Central memory CD4-positive, alpha-beta T cell (primary cell): ENCODE measurements at regions not wholly inside any gene's neighbourhood (a gene's known extent, or its start where the extent isn't known, plus 50 kb on each side); places are given as distances from the start of the nearest gene placed in this dataset.
"Not testable (repeated sequence)": the region's sequence is repeated elsewhere in the genome, so short reads cannot be mapped to it uniquely, and the experiment has no call there.

Source experiments
- DNase-seq: peaks from one replicate; pipeline ENCODE4 v3.0.0; 2022

DNA sequence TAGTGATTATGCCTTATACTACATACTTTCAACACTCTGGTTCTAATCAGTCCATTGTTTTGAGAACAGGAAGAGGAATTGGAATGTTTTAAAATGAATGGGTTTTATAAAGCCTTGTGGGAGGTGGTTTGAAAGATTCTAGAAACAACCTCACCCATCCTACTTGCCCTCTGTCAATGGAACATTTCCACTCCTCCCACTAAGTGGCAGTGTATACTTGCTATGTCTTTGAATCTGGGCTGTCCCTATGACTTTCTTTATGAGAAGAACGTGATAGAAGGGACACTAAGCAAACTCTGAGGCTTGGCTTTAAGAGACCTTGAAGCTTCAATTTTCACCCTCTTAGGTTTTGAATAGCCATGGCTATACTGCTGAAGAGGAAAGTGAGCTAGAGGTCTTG lies 611.2 kb downstream of the PPP4R3C start:
- no peak for DNase-seq

DNA sequence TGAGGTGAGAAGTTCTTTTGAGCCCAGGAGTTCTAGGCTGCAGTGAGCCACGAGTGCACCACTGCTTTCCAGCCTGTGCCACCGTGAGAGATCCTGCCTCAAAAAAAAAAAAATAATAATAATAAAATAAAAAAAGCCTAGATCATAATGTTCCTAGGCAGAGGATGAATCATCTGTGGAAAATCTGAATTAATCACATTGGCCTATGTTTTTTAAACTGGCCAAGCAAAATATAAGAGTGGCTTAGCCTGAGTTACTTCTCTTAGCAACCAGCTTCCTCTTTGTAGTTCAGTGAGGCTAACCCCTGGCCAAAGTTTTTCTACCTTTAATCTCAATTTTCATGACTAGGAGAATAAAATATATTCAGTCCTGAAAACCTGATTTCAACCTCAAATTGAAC lies 614.6 kb downstream of the PPP4R3C start:
- no peak for DNase-seq

DNA sequence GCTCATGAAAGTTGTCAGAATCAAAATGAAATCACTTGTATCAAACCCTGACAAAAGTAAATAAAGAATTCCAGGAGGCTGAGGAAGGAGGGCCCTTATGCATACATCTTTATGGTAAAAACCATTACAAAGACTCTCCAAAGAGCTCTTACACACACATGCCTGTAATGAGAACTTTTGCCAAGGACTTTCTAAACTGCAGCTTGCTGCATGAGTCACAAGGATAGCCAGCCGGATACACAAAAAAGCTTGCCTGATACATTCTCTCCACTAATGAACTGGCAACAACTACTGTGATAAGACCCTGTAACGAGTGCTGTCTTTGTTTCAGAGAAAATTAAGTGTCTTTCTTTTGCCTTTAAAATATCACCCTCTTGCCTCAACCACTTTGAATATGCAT lies 618.1 kb downstream of the PPP4R3C start:
- no peak for DNase-seq

DNA sequence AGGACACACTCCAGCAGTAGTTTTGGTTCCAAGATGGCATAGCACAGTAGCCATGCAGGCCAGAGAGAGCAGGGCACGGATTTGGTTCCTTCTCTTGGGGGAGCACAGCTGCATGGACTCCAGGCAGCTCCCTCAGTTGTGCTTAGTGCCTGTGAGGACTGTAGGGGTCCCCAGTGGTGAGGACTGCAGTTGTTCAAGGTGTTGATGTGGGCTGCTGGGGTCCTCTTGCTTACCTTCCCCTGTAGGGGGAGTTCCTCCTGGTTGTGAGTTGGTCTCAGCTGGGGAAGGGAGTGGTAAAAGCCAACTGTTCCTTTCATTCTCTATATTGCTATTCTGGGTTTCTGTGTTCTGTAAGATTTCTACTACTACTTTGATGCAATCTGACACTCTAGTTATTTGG lies 606.5 kb downstream of the MAGEB5 start:
- no peak for DNase-seq

DNA sequence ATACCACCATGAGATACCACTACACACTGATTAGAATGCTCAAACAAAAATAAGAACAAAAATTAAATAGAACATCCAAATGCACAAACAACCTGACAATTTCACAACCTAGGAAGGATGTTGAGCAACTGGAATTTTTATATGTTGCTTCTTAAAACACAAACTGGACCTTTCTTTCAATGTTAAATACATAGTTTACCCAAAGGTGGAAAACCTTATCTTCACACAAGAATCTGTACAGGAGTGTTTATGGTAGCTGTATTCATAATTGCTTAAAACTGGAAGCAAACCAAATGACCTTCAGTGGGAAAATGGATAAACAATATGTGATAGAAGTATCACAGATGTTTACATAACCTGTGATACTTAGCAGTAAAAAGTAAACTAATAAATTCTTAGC lies 573.8 kb downstream of the MAGEB5 start:
- DNase-seq: no peak

- DNase-seq: no peak
Measured at GRCh38 chrX:26788402-26788998, 572.5 kb downstream of the MAGEB5 start.

- DNase-seq: no peak
Measured at GRCh38 chrX:26783512-26784225, 567.7 kb downstream of the MAGEB5 start.

DNA sequence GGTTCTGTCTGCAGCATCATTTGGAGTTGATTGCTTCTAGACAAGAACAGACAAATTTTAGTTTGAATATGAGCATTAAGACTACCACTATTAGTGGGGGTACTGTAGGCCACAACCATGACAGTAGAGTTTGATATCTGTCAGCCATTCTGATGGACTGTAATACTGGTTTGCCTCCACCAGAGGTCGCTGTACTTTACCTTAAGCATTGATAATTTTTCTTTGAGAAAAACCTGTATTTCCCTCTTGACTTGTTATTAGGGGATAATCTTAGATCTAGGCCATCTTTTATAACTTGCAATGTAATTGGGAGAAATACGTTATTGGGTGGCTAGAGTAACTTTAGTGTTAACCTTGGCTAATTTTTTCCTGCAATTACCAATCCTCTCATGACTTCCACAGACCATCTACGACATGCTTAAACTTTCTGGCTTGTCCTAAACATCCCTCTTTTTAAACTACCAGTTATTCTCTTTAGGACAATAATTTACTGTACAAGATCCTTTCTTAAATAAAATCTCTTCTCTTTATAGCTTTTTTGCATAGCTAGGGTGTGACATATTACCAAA lies 562.4 kb downstream of the MAGEB5 start:
- DNase-seq: no peak

DNA sequence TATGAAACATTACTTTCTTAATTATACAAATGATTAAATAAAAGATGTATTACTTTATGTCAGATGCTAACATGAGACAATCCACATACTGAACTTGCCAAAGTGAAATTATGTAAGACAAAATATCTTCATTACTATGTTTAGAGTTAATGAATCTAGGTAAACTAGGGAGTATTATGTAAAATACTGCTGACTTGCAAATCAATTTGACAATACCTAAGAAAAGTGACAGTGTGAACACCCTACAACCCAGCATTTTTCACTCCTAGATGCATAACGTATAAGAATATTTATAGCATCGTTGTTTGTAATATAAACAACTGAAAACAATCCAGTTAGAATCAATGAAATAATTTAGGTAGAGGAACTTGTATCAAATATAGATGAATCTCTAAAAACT lies 546.3 kb downstream of the MAGEB5 start:
- no peak for DNase-seq

DNA sequence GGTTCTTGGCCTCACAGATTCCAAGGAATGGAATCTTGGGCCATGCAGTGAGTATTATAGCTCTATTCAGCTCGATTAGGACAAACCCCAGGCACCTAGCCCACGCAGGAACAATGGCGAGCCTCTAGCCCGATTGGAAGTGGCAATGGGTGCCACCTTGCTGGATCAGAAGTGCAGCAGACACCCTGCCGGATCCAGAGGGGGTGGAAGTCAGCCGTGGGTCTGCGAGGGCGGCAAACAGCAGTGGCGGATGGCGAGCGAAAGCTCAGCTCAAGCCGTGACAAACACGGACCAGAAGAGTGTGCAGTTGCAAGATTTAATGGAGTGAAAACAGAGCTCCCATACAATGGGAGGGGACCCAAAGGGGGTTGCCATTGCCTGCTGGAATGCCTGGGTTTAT lies 539.8 kb downstream of the MAGEB5 start:
- DNase-seq: not testable (repeated sequence)

DNA sequence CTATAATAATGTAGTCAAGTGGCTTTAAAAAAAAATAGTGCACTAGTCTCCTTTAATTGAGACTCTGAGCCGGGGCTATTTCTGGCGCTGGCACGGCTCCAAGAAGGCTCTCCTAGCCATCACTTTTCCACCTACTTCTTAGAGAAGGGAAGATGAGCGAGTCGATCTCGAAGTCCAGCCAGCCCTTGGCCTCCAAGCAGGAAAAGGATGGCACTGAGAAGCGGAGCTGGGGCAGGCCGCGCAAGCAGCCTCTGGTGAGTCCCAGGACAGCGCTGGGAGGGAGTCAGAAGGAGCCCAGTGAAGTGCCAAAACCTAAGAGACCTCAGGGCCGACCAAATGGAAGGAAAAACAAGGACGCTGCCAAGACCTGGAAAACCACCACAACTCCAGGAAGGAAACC lies 531.9 kb downstream of the MAGEB5 start:
- no peak for DNase-seq

GRCh38 chrX:26722666-26723428 lies 506.9 kb downstream of the MAGEB5 start:
- DNase-seq: no peak

DNA sequence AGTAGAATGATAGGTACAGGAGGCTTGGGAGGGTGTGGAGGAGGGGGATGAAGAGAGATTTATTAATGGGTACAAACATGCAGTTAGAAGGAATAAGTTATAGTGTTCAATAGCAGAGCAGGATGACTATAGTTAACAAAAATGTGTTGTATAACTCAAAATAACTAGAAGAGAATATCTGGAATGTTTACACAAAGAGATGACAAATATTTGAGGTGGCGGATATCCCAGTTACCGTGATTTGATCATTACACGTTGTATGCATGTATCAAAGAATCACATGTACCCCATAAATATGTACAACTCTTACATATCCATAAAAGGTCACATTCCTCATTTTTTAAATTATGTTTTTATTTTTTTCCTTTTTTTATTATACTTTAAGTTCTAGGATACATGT lies 456.6 kb downstream of the MAGEB5 start:
- no peak for DNase-seq

GRCh38 chrX:26670521-26670920 lies 454.6 kb downstream of the MAGEB5 start:
- DNase-seq: no peak

- DNase-seq: no peak
Measured at GRCh38 chrX:26664919-26665318, 448.9 kb downstream of the MAGEB5 start.

GRCh38 chrX:26653050-26653449 lies 437.1 kb downstream of the MAGEB5 start:
- no peak for DNase-seq

DNA sequence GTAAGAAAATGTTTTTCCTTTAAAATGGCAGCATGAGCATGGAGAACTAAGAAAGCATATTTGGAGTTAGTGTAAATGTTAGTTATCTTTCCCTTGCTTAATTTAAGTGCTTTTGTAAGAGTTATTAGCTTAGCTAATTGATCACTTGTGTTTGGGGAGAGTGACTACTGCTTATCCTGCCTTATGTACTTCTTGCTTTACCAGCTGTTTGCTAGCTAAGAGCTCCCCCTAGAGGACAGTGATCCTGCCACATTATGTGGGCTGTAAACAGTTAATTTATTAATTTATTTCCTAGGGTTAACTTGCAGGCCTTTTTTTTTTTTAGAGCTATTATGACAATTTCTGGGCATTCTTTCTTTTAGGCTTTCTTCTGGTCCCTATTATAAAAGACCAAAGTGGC lies 435.8 kb downstream of the MAGEB5 start:
- DNase-seq: no peak

DNA sequence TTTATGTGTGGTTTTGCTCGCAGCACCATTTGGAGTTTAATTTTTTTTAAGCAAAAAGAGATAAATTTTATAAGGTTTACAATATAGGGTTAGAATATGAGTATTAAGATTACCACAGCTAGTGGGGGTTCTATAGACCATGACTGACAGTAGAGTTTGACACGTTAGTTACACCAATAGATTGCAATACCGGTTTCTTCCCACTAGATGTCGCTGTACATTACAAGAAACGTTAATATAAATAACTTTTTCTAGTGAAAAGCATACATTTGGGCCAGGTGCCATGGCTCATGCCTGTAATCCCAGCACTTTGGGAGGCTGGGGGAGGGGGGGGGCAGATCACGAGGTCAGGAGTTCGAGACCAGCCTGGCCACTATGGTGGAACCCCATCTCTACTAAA lies 433.6 kb downstream of the MAGEB5 start:
- no peak for DNase-seq

- no peak for DNase-seq
Measured at GRCh38 chrX:26631385-26631784, 415.4 kb downstream of the MAGEB5 start.

- no peak for DNase-seq
Measured at GRCh38 chrX:26613956-26614355, 398.0 kb downstream of the MAGEB5 start.

- DNase-seq: no peak
Measured at GRCh38 chrX:26606971-26607370, 391.0 kb downstream of the MAGEB5 start.

- DNase-seq: no peak
Measured at GRCh38 chrX:26597981-26598380, 382.0 kb downstream of the MAGEB5 start.

GRCh38 chrX:26590849-26591248 lies 374.9 kb downstream of the MAGEB5 start:
- DNase-seq: no peak

- DNase-seq: no peak
Measured at GRCh38 chrX:26586570-26586969, 370.6 kb downstream of the MAGEB5 start.
